K562 (cell line): ENCODE measurements at regions not wholly inside any gene's neighbourhood (a gene's known extent, or its start where the extent isn't known, plus 50 kb on each side); places are given as distances from the start of the nearest gene placed in this dataset.

ENCODE experiments used
- ATAC-seq: fragments of 200-7000 bp; cut with Tn5 transposase; 3 replicates; pipeline ENCODE4 v1.9.1; 2020; ENCODE audit warnings: moderate library complexity
- BruUV-seq: library from RNA; stranded (reverse); fragments of 400-500 nt; replicated peaks from 2 replicates; lab custom pipeline; 2021; lab: Mats Ljungman, UMichigan
- CTCF ChIA-PET: fragments of 300-600 bp; formaldehyde crosslinking; extraction: SDS; loops from one replicate; lab custom pipeline; 2021; ENCODE audit warnings: low intra/inter-chr PET ratio; lab: Yijun Ruan, JAX
- POLR2A ChIA-PET: fragments of 300-600, 350-650 bp; sonication (Branson Sonifier 250); formaldehyde crosslinking; extraction: SDS; loops from one replicate; lab custom pipeline; 2021; ENCODE audit warnings: antibody characterized with exemption, inconsistent platforms; lab: Yijun Ruan, JAX
- DNase-seq, 4 experiments: peaks; one replicate each; pipeline versions ENCODE4 v3.0.0 to v3.0.0-alpha.2; 2011 to 2018; ENCODE audit warnings: low spot score in 3 of 4, mixed read lengths in 3 of 4; ENCODE audit errors: extremely low read depth in 1 of 4
- FAIRE-seq: peaks from 2 replicates; lab custom pipeline; 2011; peaks lifted over from hg19 to GRCh38; lab: Jason Lieb, UNC
- H2AFZ ChIP-seq: 2 replicates; pipeline ENCODE4 v1.6.0; 2011; ENCODE audit warnings: low read depth, low read length, control low read depth, inconsistent platforms
- H3K27ac ChIP-seq: fragments of 200-600 bp; 3 replicates; pipeline ENCODE4 v1.8.0; 2011; ENCODE audit warnings: low read depth, mild to moderate bottlenecking, control low read depth, inconsistent platforms, low read length, moderate library complexity, mixed read lengths; ENCODE audit errors: extremely low read depth
- H3K27me3 ChIP-seq, 2 experiments: fragments of 300-600 bp in 1 of 2; 2 replicates in 1 of 2; 3 replicates in 1 of 2; pipeline versions ENCODE4 v1.6.0 to v1.8.0; 2011; ENCODE audit warnings: inconsistent platforms in 2 of 2, low read length in 2 of 2, mild to moderate bottlenecking in 1 of 2, mixed read lengths in 1 of 2, moderate library complexity in 1 of 2; ENCODE audit not compliant: control insufficient read depth in 2 of 2, insufficient read depth in 2 of 2
- H3K36me3 ChIP-seq: fragments of 300-600 bp; 3 replicates; pipeline ENCODE4 v1.8.0; 2011; ENCODE audit warnings: mild to moderate bottlenecking, low read length, inconsistent platforms; ENCODE audit not compliant: control insufficient read depth, insufficient read depth
- H3K4me1 ChIP-seq, 2 experiments: fragments of 200-600 bp in 1 of 2; replicated peaks in 1 of 2; 2 replicates in 1 of 2; 3 replicates in 1 of 2; pipeline versions ENCODE4 v1.5.1 to v1.8.0; 2011; ENCODE audit warnings: inconsistent platforms in 2 of 2, low read length in 2 of 2, mild to moderate bottlenecking in 1 of 2, mixed read lengths in 1 of 2, moderate library complexity in 1 of 2; ENCODE audit not compliant: control insufficient read depth in 2 of 2, insufficient read depth in 2 of 2
- H3K4me2 ChIP-seq: 2 replicates; pipeline ENCODE4 v1.6.1; 2011; ENCODE audit warnings: low read length, control low read depth, inconsistent platforms, mixed read lengths; ENCODE audit not compliant: insufficient read depth
- H3K4me3 ChIP-seq: fragments of 200-600 bp; sonication (generic), shearing (Covaris generic); 2 replicates; pipeline ENCODE4 v1.5.1; 2016; ENCODE audit warnings: control low read depth, inconsistent platforms
- H3K79me2 ChIP-seq: fragments of 200-600 bp; 3 replicates; pipeline ENCODE4 v1.8.0; 2011; ENCODE audit warnings: low read length, inconsistent platforms; ENCODE audit not compliant: control insufficient read depth, insufficient read depth
- H3K9ac ChIP-seq, 2 experiments: 2 replicates each; pipeline versions ENCODE4 v1.6.0 to v1.6.1; 2011; ENCODE audit warnings: low read depth in 2 of 2, low read length in 2 of 2, control low read depth in 1 of 2, inconsistent platforms in 1 of 2, mild to moderate bottlenecking in 1 of 2, mixed read lengths in 1 of 2; ENCODE audit not compliant: insufficient read depth in 1 of 2
- H3K9me1 ChIP-seq: one replicate; pipeline ENCODE4 v1.6.0; 2011; ENCODE audit warnings: inconsistent platforms, mild to moderate bottlenecking, low read length, moderate library complexity; ENCODE audit not compliant: control insufficient read depth, insufficient read depth
- H3K9me3 ChIP-seq: replicated peaks from 2 replicates; pipeline ENCODE4 v1.5.1; 2011; ENCODE audit warnings: low read depth, low read length, inconsistent platforms; ENCODE audit not compliant: control insufficient read depth, insufficient read depth
- H4K20me1 ChIP-seq: replicated peaks from 2 replicates; pipeline ENCODE4 v1.6.1; 2011; ENCODE audit warnings: low read length, inconsistent platforms, mixed read lengths; ENCODE audit not compliant: control insufficient read depth, insufficient read depth
- BHLHE40 ChIP-seq: IDR thresholded peaks from 2 replicates; pipeline ENCODE4 v1.6.1; 2011; ENCODE audit warnings: low read length, improper control_type of control experiment
- HLTF ChIP-seq: fragments of 450-650 bp; IDR thresholded peaks from 2 replicates; pipeline ENCODE4 v1.6.1; 2016
- HNRNPLL ChIP-seq: fragments of 200-400 bp; formaldehyde crosslinking; IDR thresholded peaks from 2 replicates; pipeline ENCODE4 v1.6.1; 2017; ENCODE audit warnings: low read length, low read depth, mild to moderate bottlenecking; ENCODE audit not compliant: poor library complexity, severe bottlenecking
- TBP ChIP-seq: optimal IDR thresholded peaks from 2 replicates; pipeline ENCODE3; 2011; ENCODE audit warnings: low read depth, low read length, improper control_type of control experiment
- ZSCAN32 ChIP-seq: fragments of 450-650 bp; formaldehyde crosslinking; IDR thresholded peaks from 2 replicates; pipeline ENCODE4 v1.4.0; 2020; ENCODE audit warnings: mild to moderate bottlenecking, moderate library complexity
- WGBS: fragments of 100-300 bp; shearing (Covaris generic); methylation state at CpG from one replicate; pipeline ENCODE4 v1.1.6; 2016; ENCODE audit warnings: low coverage, mixed read lengths; ENCODE audit not compliant: insufficient coverage; ENCODE audit errors: missing lambda C conversion rate; 5-methylcytosine and 5-hydroxymethylcytosine counted together
- in situ Hi-C: fragments of 300-500 bp; cut with MboI; formaldehyde crosslinking; loops from 4 replicates; pipeline ENCODE4 v1.15.0; 2018; ENCODE audit warnings: inconsistent platforms, mixed read lengths
- intact Hi-C: fragments of 100-400 bp; cut with micrococcal nuclease; formaldehyde crosslinking; loops from 2 replicates; pipeline ENCODE4 v1.14.2; 2022
- TF ChIP-seq, protein P1 (sequence below): fragments of 450-650 bp; IDR thresholded peaks from 2 replicates; pipeline ENCODE4 v1.6.1; 2016

DNA sequence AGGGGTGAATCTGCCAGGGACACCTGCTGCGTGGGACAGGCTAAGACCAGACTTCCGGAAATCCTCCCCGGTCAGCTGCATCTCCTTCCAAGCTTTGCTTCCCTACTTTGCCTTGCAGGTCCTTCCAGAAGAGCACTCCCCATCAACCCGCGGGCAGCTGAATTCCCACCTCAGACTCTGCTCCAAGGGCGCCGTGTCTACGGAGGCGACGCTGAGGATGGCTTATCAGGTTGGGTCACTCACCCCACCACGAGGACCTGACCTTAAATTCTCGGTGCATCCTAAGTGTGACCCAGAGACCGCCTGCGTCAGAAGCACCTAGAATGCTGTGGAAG, 78.9 kb upstream of the KMT2C start:
- TF ChIP-seq HNRNPLL (peak; percentile 42), ZSCAN32 (CRISPR knock-in tag) (no peak)
- no peak overlapping the region for H2AFZ ChIP-seq
- ATAC-seq (peak; percentile 15; the same call in 1 of the 3 replicates), FAIRE-seq (no peak), DNase-seq (no peak)
- intact Hi-C loops (no loop called here), in situ Hi-C loops (no loop called here)
- H3K4me2 ChIP-seq, result no peak overlapping the region
- H3K9ac ChIP-seq, result 0 out of 4 replicates have a peak overlapping the region, but pooled peaks of 1 of the 2 experiments have one; percentile 19
- H4K20me1 ChIP-seq, result no peaks in the 10 kb centered on the region
- H3K4me3 ChIP-seq, result no peak overlapping the region
- 17% methylated on average over 14 of the region's 14 CpGs for WGBS
- peaks cover 14 to 31% of the 10 kb centered on the region in 2 experiments; a peak in 4 of 5 replicates for H3K27me3 ChIP-seq
- no peak overlapping the region for H3K27ac ChIP-seq
- peaks cover 0 to 11% of the 10 kb centered on the region in 2 experiments; a peak in 3 of 5 replicates for H3K4me1 ChIP-seq
- H3K9me1 ChIP-seq, result no peaks in the 10 kb centered on the region
- CTCF ChIA-PET, result no interaction called here
- no peaks in the 10 kb centered on the region for H3K36me3 ChIP-seq
- BruUV-seq, result no TSS peak
- H3K79me2 ChIP-seq, result no peaks in the 10 kb centered on the region
- POLR2A ChIA-PET, result interaction anchor here (1.4 kb wide), 1 partner anchor 22 kb away, joined by 3 read pairs; no protein-coding TSS in a partner anchor
- peaks cover 7% of the 10 kb centered on the region; the same call in 1 of the 2 replicates for H3K9me3 ChIP-seq

DNA sequence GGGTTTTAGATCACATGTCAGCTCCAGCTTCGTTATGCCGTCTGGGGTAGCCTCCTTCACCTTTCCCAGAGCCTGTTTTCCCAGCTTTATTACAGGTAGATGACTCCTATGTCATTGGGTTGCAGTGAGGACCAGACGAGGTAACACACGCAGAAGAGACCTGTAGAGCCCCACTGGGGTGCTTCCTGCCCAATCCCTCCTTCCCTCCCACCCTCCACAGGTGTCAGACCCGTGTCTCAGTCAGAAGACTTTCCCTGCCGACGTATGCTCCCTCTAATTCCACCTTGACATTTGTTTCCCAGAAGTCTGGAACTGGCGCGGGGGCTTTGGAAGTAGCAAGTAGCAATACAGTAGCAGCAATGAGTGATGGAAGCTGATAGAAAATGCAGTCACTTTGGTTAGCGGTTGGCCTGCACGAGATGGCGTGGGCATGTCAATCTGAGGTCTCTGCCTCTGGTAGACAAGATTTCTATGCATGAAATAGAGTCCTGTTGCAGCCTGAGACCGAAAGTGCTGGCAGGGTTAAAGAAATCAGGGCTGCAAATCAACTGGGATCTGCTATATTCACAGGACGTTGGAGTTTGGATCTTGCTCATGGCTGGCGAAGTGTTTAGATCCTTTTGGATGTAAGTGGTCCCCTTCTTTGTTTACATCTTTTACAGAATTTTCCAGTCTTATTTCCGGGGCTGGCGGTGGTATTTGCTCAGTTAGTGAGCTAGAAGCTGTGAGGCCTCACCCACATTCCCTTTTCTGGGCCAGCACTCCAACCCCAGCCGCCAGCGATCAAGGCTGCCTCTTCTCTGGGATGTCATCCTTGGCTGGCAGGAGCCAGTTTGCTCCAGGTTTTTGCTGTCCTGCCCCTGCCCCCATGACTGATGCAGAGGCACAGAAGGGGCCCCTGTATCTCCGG, 78.3 kb upstream of the KMT2C start:
- Histone ChIP-seq H3K4me1 (peaks cover 0 to 11% of the 10 kb centered on the region in 2 experiments; a peak in 3 of 5 replicates), H4K20me1 (no peaks in the 10 kb centered on the region)
- TF ChIP-seq BHLHE40 (peak; percentile 48; the same call in 1 of the 2 replicates), HLTF (no peak), TBP (peak; percentile 18)
- TF ChIP-seq, protein P1, sequence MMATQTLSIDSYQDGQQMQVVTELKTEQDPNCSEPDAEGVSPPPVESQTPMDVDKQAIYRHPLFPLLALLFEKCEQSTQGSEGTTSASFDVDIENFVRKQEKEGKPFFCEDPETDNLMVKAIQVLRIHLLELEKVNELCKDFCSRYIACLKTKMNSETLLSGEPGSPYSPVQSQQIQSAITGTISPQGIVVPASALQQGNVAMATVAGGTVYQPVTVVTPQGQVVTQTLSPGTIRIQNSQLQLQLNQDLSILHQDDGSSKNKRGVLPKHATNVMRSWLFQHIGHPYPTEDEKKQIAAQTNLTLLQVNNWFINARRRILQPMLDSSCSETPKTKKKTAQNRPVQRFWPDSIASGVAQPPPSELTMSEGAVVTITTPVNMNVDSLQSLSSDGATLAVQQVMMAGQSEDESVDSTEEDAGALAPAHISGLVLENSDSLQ, result peak; percentile 54; the same call in 1 of the 2 replicates
- TF ChIP-seq, all 486 proteins: peak for 3
- POLR2A ChIA-PET, result interaction anchor here (1.4 kb wide), 1 partner anchor 22 kb away, joined by 3 read pairs; no protein-coding TSS in a partner anchor
- ATAC-seq (peak; percentile 46), DNase-seq (peak in 1 of 4 experiments; percentile 15), FAIRE-seq (no peak)
- peaks cover 15 to 31% of the 10 kb centered on the region in 2 experiments; a peak in 4 of 5 replicates for H3K27me3 ChIP-seq
- no peaks in the 10 kb centered on the region for H3K79me2 ChIP-seq
- 0 out of 4 replicates have a peak overlapping the region, but pooled peaks of 1 of the 2 experiments have one; percentile 19 for H3K9ac ChIP-seq
- H3K9me3 ChIP-seq, result peaks cover 7% of the 10 kb centered on the region; the same call in 1 of the 2 replicates
- H3K36me3 ChIP-seq, result no peaks in the 10 kb centered on the region
- intact Hi-C loops, result no loop called here
- in situ Hi-C loops, result no loop called here
- 14% methylated on average over 20 of the region's 20 CpGs for WGBS
- H2AFZ ChIP-seq, result 0 out of 2 replicates have a peak overlapping the region, but pooled peaks have one; percentile 36
- no TSS peak for BruUV-seq
- H3K4me2 ChIP-seq, result no peak overlapping the region
- CTCF ChIA-PET, result no interaction called here
- H3K9me1 ChIP-seq, result no peaks in the 10 kb centered on the region
- no peak overlapping the region for H3K4me3 ChIP-seq
- H3K27ac ChIP-seq, result no peak overlapping the region
